Esophagus muscularis mucosa (tissue), 4 donors: ENCODE measurements at regions not wholly inside any gene's neighbourhood (a gene's known extent, or its start where the extent isn't known, plus 50 kb on each side); places are given as distances from the start of the nearest gene placed in this dataset.

Source experiments
- EP300 ChIP-seq: sonication (generic); formaldehyde crosslinking; IDR thresholded peaks from one replicate; pipeline ENCODE4 v1.6.1; 2017; ENCODE audit warnings: antibody characterized with exemption
- POLR2A ChIP-seq: fragments of 450-650 bp; IDR thresholded peaks from one replicate; pipeline ENCODE4 v1.6.1; 2017; ENCODE audit warnings: antibody characterized with exemption, moderate library complexity, mild to moderate bottlenecking, low read depth
- POLR2AphosphoS5 ChIP-seq, 2 donors: sonication (generic); formaldehyde crosslinking; IDR thresholded peaks; one replicate each; pipeline ENCODE4 v1.6.1; 2017; ENCODE audit warnings: antibody characterized with exemption in 2 of 2
- TF ChIP-seq, protein P1 (sequence below), 3 experiments: fragments of 200-600 bp in 2 of 3; fragments of 450-650 bp in 1 of 3; sonication (generic) in 2 of 3; IDR thresholded peaks; one replicate each; pipeline ENCODE4 v1.5.1; 2017 to 2019; ENCODE audit warnings: antibody characterized with exemption in 3 of 3, mild to moderate bottlenecking in 2 of 3, moderate library complexity in 1 of 3

DNA sequence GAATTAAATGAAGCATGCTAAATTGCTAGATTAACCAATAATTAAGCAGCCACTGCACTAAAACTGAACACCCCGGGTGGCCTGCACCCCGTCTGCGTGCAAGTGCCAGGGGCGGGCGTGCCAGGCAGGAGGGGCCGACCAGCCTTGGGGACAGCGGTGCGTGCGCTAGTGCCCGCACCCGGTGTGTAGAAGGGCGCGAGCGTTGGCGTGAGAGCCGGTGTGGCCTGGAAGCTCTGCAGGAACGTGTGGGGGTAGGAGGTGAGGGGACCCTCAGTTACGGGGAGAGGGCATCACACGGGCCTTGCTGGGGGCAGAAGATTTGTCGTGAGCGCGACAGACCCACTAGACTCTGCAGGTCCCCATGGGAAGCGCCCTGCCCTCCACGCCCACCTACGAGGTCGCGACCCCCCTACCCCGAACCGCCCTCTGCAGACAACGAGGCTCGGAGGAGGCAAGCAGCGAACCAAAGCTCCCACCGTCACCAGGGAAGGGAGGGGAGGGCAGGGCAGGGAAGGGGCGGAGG is 105.8 kb downstream of the FAM53A start:
- TF ChIP-seq, protein P1, sequence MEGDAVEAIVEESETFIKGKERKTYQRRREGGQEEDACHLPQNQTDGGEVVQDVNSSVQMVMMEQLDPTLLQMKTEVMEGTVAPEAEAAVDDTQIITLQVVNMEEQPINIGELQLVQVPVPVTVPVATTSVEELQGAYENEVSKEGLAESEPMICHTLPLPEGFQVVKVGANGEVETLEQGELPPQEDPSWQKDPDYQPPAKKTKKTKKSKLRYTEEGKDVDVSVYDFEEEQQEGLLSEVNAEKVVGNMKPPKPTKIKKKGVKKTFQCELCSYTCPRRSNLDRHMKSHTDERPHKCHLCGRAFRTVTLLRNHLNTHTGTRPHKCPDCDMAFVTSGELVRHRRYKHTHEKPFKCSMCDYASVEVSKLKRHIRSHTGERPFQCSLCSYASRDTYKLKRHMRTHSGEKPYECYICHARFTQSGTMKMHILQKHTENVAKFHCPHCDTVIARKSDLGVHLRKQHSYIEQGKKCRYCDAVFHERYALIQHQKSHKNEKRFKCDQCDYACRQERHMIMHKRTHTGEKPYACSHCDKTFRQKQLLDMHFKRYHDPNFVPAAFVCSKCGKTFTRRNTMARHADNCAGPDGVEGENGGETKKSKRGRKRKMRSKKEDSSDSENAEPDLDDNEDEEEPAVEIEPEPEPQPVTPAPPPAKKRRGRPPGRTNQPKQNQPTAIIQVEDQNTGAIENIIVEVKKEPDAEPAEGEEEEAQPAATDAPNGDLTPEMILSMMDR (IDR thresholded peaks at IDR 0.05) = no peak
- TF ChIP-seq POLR2A (no peak), POLR2AphosphoS5 (IDR thresholded peaks at IDR 0.05) (no peak), EP300 (no peak)
